Brain pericyte (primary cell): ENCODE measurements at regions not wholly inside any gene's neighbourhood (a gene's known extent, or its start where the extent isn't known, plus 50 kb on each side); places are given as distances from the start of the nearest gene placed in this dataset.
"Not testable (repeated sequence)": the region's sequence is repeated elsewhere in the genome, so short reads cannot be mapped to it uniquely, and the experiment has no call there.

ENCODE experiments used
- DNase-seq: peaks from one replicate; pipeline ENCODE4 v3.0.0-alpha.2; 2012; ENCODE audit warnings: low read depth, low spot score

GRCh38 chr2:83394134-83394904 lies 1064.8 kb downstream of the SUCLG1 start:
- peak; percentile 2 for DNase-seq

GRCh38 chr2:83388804-83389203 lies 1070.3 kb downstream of the SUCLG1 start:
- DNase-seq: no peak

- no peak for DNase-seq
Measured at GRCh38 chr2:83386549-83386948, 1072.5 kb downstream of the SUCLG1 start.

- DNase-seq: no peak
Measured at GRCh38 chr2:83378921-83379320, 1080.2 kb downstream of the SUCLG1 start.

GRCh38 chr2:83376731-83377130 lies 1082.3 kb downstream of the SUCLG1 start:
- no peak for DNase-seq

GRCh38 chr2:83370419-83370762 lies 1088.7 kb downstream of the SUCLG1 start:
- DNase-seq: no peak

- DNase-seq: no peak
Measured at GRCh38 chr2:83369601-83370418, 1089.3 kb downstream of the SUCLG1 start.

GRCh38 chr2:83368916-83369315 lies 1090.2 kb downstream of the SUCLG1 start:
- no peak for DNase-seq

GRCh38 chr2:83368461-83368860 lies 1090.6 kb downstream of the SUCLG1 start:
- DNase-seq: no peak

- DNase-seq: no peak
Measured at GRCh38 chr2:83365476-83365875, 1093.6 kb downstream of the SUCLG1 start.

GRCh38 chr2:83364264-83364663 lies 1094.8 kb downstream of the SUCLG1 start:
- no peak for DNase-seq

GRCh38 chr2:83363138-83363537 lies 1095.9 kb downstream of the SUCLG1 start:
- not testable (repeated sequence) for DNase-seq

- DNase-seq: no peak
Measured at GRCh38 chr2:83359336-83359735, 1099.7 kb downstream of the SUCLG1 start.

- no peak for DNase-seq
Measured at GRCh38 chr2:83342860-83343329, 1116.2 kb downstream of the SUCLG1 start.

GRCh38 chr2:83340424-83340823 lies 1118.7 kb downstream of the SUCLG1 start:
- DNase-seq: no peak

GRCh38 chr2:83339942-83340341 lies 1119.1 kb downstream of the SUCLG1 start:
- DNase-seq: not testable (repeated sequence)

- DNase-seq: no peak
Measured at GRCh38 chr2:83331810-83332209, 1127.3 kb downstream of the SUCLG1 start.

- no peak for DNase-seq
Measured at GRCh38 chr2:83323038-83323437, 1136.0 kb downstream of the SUCLG1 start.

- DNase-seq: no peak
Measured at GRCh38 chr2:83320053-83320452, 1139.0 kb downstream of the SUCLG1 start.

GRCh38 chr2:83305758-83306378 lies 1153.2 kb downstream of the SUCLG1 start:
- DNase-seq: no peak

GRCh38 chr2:83291083-83291482 lies 1168.0 kb downstream of the SUCLG1 start:
- DNase-seq: no peak

- no peak for DNase-seq
Measured at GRCh38 chr2:83282841-83283240, 1176.2 kb downstream of the SUCLG1 start.
